HEK293 (cell line): ENCODE measurements at regions not wholly inside any gene's neighbourhood (a gene's known extent, or its start where the extent isn't known, plus 50 kb on each side); places are given as distances from the start of the nearest gene placed in this dataset.

Experiments used
- CTCF ChIA-PET: fragments of 350-600 bp; formaldehyde crosslinking; extraction: SDS; loops from one replicate; lab custom pipeline; 2021; ENCODE audit warnings: antibody characterized with exemption; lab: Yijun Ruan, JAX
- POLR2A ChIA-PET: fragments of 300-600 bp; formaldehyde crosslinking; extraction: SDS; loops from one replicate; lab custom pipeline; 2020; ENCODE audit warnings: antibody characterized with exemption, inconsistent platforms; lab: Yijun Ruan, JAX
- H3K27ac ChIP-seq: fragments of 200-500 bp; sonication (Bioruptor generic); 2 replicates; pipeline ENCODE4 v1.5.1; 2014; ENCODE audit warnings: low read depth, low read length, control low read depth, inconsistent platforms; ENCODE audit errors: extremely low read depth
- H3K36me3 ChIP-seq, 2 experiments: fragments of 200-500 bp in 1 of 2; sonication (Bioruptor generic) in 1 of 2; 1 replicate in 1 of 2; 2 replicates in 1 of 2; pipeline ENCODE4 v1.5.1; 2014 to 2017; ENCODE audit warnings: inconsistent platforms in 2 of 2, low read length in 2 of 2; ENCODE audit not compliant: control insufficient read depth in 2 of 2, insufficient read depth in 1 of 2
- H3K4me1 ChIP-seq: fragments of 200-500 bp; sonication (Bioruptor generic); 2 replicates; pipeline ENCODE4 v1.5.1; 2014; ENCODE audit warnings: mild to moderate bottlenecking, low read length, inconsistent platforms; ENCODE audit not compliant: control insufficient read depth, insufficient read depth
- H3K4me3 ChIP-seq: 2 replicates; pipeline ENCODE4 v1.5.1; 2011; ENCODE audit warnings: low read depth, mild to moderate bottlenecking, control low read depth, low read length, moderate library complexity
- H3K9me3 ChIP-seq: fragments of 200-500 bp; sonication (Bioruptor generic); 2 replicates; pipeline ENCODE4 v1.5.1; 2014; ENCODE audit warnings: low read depth, low read length, inconsistent platforms; ENCODE audit not compliant: control insufficient read depth, insufficient read depth
- FEZF1 ChIP-seq: fragments of 450-650 bp; formaldehyde crosslinking; IDR thresholded peaks from 2 replicates; pipeline ENCODE4 v1.5.1; 2016; ENCODE audit warnings: missing biosample characterization, missing genetic modification characterization
- GLI4 ChIP-seq: fragments of 450-650 bp; formaldehyde crosslinking; IDR thresholded peaks from 2 replicates; pipeline ENCODE4 v1.5.1; 2016; ENCODE audit warnings: missing biosample characterization, missing genetic modification characterization
- KLF9 ChIP-seq: fragments of 450-650 bp; formaldehyde crosslinking; IDR thresholded peaks from 2 replicates; pipeline ENCODE4 v1.5.1; 2016; ENCODE audit warnings: missing biosample characterization, missing genetic modification characterization, low read depth
- MEIS1 ChIP-seq: sonication (generic); formaldehyde crosslinking; IDR thresholded peaks from 2 replicates; pipeline ENCODE4 v1.8.1; 2022; ENCODE audit warnings: missing genetic modification reagents, mild to moderate bottlenecking, borderline replicate concordance
- SCRT1 ChIP-seq: fragments of 450-650 bp; formaldehyde crosslinking; IDR thresholded peaks from 2 replicates; pipeline ENCODE4 v1.5.1; 2016; ENCODE audit warnings: missing biosample characterization, missing genetic modification characterization, borderline replicate concordance
- SCRT2 ChIP-seq: fragments of 450-650 bp; formaldehyde crosslinking; IDR thresholded peaks from 2 replicates; pipeline ENCODE4 v1.5.1; 2016; ENCODE audit warnings: missing biosample characterization, missing genetic modification characterization
- ZBTB44 ChIP-seq: fragments of 450-650 bp; IDR thresholded peaks from 2 replicates; pipeline ENCODE4 v1.5.1; 2018; ENCODE audit warnings: missing biosample characterization, mild to moderate bottlenecking, missing genetic modification characterization
- ZBTB48 ChIP-seq: fragments of 450-650 bp; formaldehyde crosslinking; IDR thresholded peaks from 2 replicates; pipeline ENCODE4 v1.5.1; 2016; ENCODE audit warnings: missing biosample characterization, missing genetic modification characterization
- ZFHX2 ChIP-seq: fragments of 450-650 bp; formaldehyde crosslinking; conservative IDR thresholded peaks from 2 replicates; pipeline ENCODE4 v1.5.1; 2016; ENCODE audit warnings: missing biosample characterization, missing genetic modification characterization
- ZIC2 ChIP-seq: fragments of 450-650 bp; formaldehyde crosslinking; IDR thresholded peaks from 2 replicates; pipeline ENCODE4 v1.5.1; 2016; ENCODE audit warnings: missing biosample characterization, missing genetic modification characterization
- ZNF114 ChIP-seq: fragments of 450-650 bp; formaldehyde crosslinking; IDR thresholded peaks from 2 replicates; pipeline ENCODE4 v1.5.0; 2017; ENCODE audit warnings: missing biosample characterization, missing genetic modification characterization
- ZNF146 ChIP-seq: fragments of 450-650 bp; formaldehyde crosslinking; IDR thresholded peaks from 2 replicates; pipeline ENCODE4 v1.5.1; 2016; ENCODE audit warnings: missing biosample characterization, missing genetic modification characterization
- ZNF184 ChIP-seq: fragments of 450-650 bp; IDR thresholded peaks from 2 replicates; pipeline ENCODE4 v1.5.1; 2018; ENCODE audit warnings: missing biosample characterization, mild to moderate bottlenecking, missing genetic modification characterization
- ZNF223 ChIP-seq: fragments of 450-650 bp; formaldehyde crosslinking; IDR thresholded peaks from 2 replicates; pipeline ENCODE4 v1.5.1; 2016; ENCODE audit warnings: missing biosample characterization, missing genetic modification characterization
- ZNF23 ChIP-seq: fragments of 450-650 bp; formaldehyde crosslinking; IDR thresholded peaks from 2 replicates; pipeline ENCODE4 v1.5.1; 2016; ENCODE audit warnings: missing biosample characterization, missing genetic modification characterization, borderline replicate concordance
- ZNF239 ChIP-seq: fragments of 450-650 bp; formaldehyde crosslinking; IDR thresholded peaks from 2 replicates; pipeline ENCODE4 v1.5.1; 2016; ENCODE audit warnings: missing biosample characterization, missing genetic modification characterization
- ZNF488 ChIP-seq: fragments of 450-650 bp; formaldehyde crosslinking; IDR thresholded peaks from 2 replicates; pipeline ENCODE4 v1.5.1; 2016; ENCODE audit warnings: missing biosample characterization, missing genetic modification characterization
- ZNF670 ChIP-seq: fragments of 450-650 bp; formaldehyde crosslinking; IDR thresholded peaks from 2 replicates; pipeline ENCODE4 v1.5.1; 2016; ENCODE audit warnings: missing biosample characterization, missing genetic modification characterization, low read depth
- ZNF677 ChIP-seq: fragments of 450-650 bp; IDR thresholded peaks from 2 replicates; pipeline ENCODE4 v1.5.0; 2018; ENCODE audit warnings: missing biosample characterization, mild to moderate bottlenecking, missing genetic modification characterization, moderate library complexity
- ZNF792 ChIP-seq: fragments of 450-650 bp; formaldehyde crosslinking; IDR thresholded peaks from 2 replicates; pipeline ENCODE4 v1.5.1; 2016; ENCODE audit warnings: missing biosample characterization, missing genetic modification characterization
- TF ChIP-seq, protein P1 (sequence below): IDR thresholded peaks from 2 replicates; pipeline ENCODE4 v1.6.1; 2011; ENCODE audit warnings: mild to moderate bottlenecking, low read depth, low read length, borderline replicate concordance

DNA sequence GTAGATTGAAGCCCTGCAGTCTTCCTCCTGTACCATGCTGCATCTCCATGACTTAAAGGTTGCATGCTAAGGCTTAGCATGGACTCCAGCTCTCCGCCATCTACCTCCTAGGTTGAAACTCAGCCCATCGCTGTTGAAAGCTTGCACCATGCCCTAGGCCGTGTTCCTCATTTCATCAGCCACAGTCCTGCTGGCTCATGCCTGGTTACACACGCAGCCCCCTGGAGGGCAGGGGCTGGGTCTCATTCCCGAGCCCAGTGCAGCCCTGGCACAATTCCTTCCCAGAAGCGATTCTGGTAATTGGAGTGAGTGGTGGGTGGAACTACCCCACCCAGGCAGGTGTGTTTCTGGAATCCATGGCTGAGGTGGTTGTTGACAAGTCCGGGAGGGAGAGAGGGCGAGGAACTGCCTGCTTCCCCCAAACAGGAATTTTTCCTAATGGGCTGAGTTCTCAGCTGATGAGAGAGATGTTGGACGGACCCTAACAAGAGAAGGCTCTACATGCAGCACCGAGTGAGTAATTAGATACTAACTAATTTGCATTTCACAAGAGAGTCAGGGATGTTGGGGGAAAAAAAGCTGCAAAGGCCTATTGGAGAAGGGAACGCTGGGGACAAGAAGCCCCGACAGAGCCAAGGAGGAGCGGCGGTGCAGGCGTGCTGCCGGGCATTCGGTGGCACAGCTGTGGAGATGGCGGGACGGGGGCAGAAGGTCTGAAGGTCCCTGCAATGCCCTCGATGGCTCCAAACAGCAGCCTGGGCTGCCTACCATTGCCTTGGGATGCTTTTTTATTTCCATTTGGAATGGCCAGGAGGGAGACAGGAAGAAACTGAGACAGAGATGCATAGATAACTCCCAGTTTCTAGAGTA is 92.3 kb upstream of the TLE3 start:
- CTCF ChIA-PET = interaction anchor here (0.5 to 3.4 kb wide), 3 partner anchors 8 to 460 kb away, joined by 4 to 10 read pairs (median 5); no protein-coding TSS in a partner anchor
- POLR2A ChIA-PET = interaction anchor here (0.6 kb wide), 1 partner anchor 137 kb away, joined by 3 read pairs; no protein-coding TSS in a partner anchor

GRCh38 chr15:70188286-70188685 is 90.6 kb upstream of the TLE3 start:
- Histone ChIP-seq H3K9me3 (peaks cover 4% of the 10 kb centered on the region), H3K27ac (no peak overlapping the region), H3K4me3 (no peak overlapping the region), H3K4me1 (no peaks in the 10 kb centered on the region; the same call in 1 of the 2 replicates), H3K36me3 (no peaks in the 10 kb centered on the region)
- TF ChIP-seq SCRT1 (tag by site-specific recombination) = peak; percentile 93
- peak; percentile 97 for TF ChIP-seq SCRT2 (tag by site-specific recombination)
- TF ChIP-seq GLI4 (tag by site-specific recombination) = no peak
- no peak for TF ChIP-seq ZBTB44 (tag by site-specific recombination)
- no peak for TF ChIP-seq ZNF670 (tag by site-specific recombination)
- ChIA-PET CTCF (interaction anchor here (0.9 kb wide), 1 partner anchor 16 kb away, joined by 3 read pairs; no protein-coding TSS in a partner anchor), POLR2A (interaction anchor here (0.6 kb wide), 1 partner anchor 328 kb away, joined by 5 read pairs; no protein-coding TSS in a partner anchor)

More for the DNA sequence above, 92.3 kb upstream of the TLE3 start:
- TF ChIP-seq ZNF184 (no peak), ZNF677 (tag by site-specific recombination) (no peak), FEZF1 (tag by site-specific recombination) (no peak), ZNF792 (tag by site-specific recombination) (no peak), KLF9 (tag by site-specific recombination) (no peak), ZFHX2 (tag by site-specific recombination) (no peak), MEIS1 (CRISPR knock-in tag) (no peak), ZNF223 (tag by site-specific recombination) (no peak), ZBTB48 (0 out of 2 replicates have a peak, but pooled peaks have one; percentile 39), ZIC2 (tag by site-specific recombination) (peak; percentile 80), ZNF114 (tag by site-specific recombination) (no peak), ZNF146 (tag by site-specific recombination) (no peak), ZNF239 (tag by site-specific recombination) (no peak), ZNF488 (tag by site-specific recombination) (no peak), ZNF23 (no peak)
- TF ChIP-seq, protein P1, sequence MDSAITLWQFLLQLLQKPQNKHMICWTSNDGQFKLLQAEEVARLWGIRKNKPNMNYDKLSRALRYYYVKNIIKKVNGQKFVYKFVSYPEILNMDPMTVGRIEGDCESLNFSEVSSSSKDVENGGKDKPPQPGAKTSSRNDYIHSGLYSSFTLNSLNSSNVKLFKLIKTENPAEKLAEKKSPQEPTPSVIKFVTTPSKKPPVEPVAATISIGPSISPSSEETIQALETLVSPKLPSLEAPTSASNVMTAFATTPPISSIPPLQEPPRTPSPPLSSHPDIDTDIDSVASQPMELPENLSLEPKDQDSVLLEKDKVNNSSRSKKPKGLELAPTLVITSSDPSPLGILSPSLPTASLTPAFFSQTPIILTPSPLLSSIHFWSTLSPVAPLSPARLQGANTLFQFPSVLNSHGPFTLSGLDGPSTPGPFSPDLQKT = no peak
- Histone ChIP-seq H3K27ac (no peak overlapping the region), H3K9me3 (peaks cover 4% of the 10 kb centered on the region), H3K4me1 (no peaks in the 10 kb centered on the region; the same call in 1 of the 2 replicates), H3K36me3 (no peaks in the 10 kb centered on the region), H3K4me3 (no peak overlapping the region)
